ENCODE measurements at regions not wholly inside any gene's neighbourhood (a gene's known extent, or its start where the extent isn't known, plus 50 kb on each side); places are given as distances from the start of the nearest gene placed in this dataset.

- no peak overlapping the region for H3K4me2 ChIP-seq (ENCODE audit: low read length)
- no peak overlapping the region for H3K27ac ChIP-seq (ENCODE audit: low read depth, low read length)
- H3K9me3 ChIP-seq (ENCODE audit: control insufficient read depth, insufficient read depth, low read length) = peaks cover 5% of the 10 kb centered on the region; the same call in 1 of the 2 replicates
- no peak overlapping the region for H3K4me3 ChIP-seq (ENCODE audit: low read length)
- H3K79me2 ChIP-seq (ENCODE audit: control insufficient read depth, low read length) = no peaks in the 10 kb centered on the region
- no peaks in the 10 kb centered on the region for H3K27me3 ChIP-seq (ENCODE audit: control insufficient read depth, low read length)
- no peak for TF ChIP-seq CTCF (IDR thresholded peaks at IDR 0.05; ENCODE audit: low read depth, low read length, poor library complexity, severe bottlenecking)
- TF ChIP-seq EZH2phosphoT487 (IDR thresholded peaks at IDR 0.05; ENCODE audit: borderline replicate concordance, low read length) = no peak
- H4K20me1 ChIP-seq (ENCODE audit: control insufficient read depth, insufficient read depth, low read depth, low read length) = no peaks in the 10 kb centered on the region
- no peaks in the 10 kb centered on the region for H3K9me2 ChIP-seq (replicated peaks; ENCODE audit: control insufficient read depth, low read length)
- H3F3A ChIP-seq (ENCODE audit: control insufficient read depth, insufficient read depth) = no peaks in the 10 kb centered on the region
- no peaks in the 10 kb centered on the region for H3K4me1 ChIP-seq (ENCODE audit: control insufficient read depth, low read length)
- H3K36me3 ChIP-seq (ENCODE audit: control insufficient read depth, low read length) = no peaks in the 10 kb centered on the region
These were observed 668.2 kb downstream of the DTWD2 start for GRCh38 chr5:118320121-118320520.

- Histone ChIP-seq H3K4me1 (ENCODE audit: control insufficient read depth, low read length) (no peaks in the 10 kb centered on the region), H3K27ac (ENCODE audit: low read depth, low read length) (no peak overlapping the region), H3F3A (ENCODE audit: control insufficient read depth, insufficient read depth) (no peaks in the 10 kb centered on the region), H4K20me1 (ENCODE audit: control insufficient read depth, insufficient read depth, low read depth, low read length) (no peaks in the 10 kb centered on the region), H3K9me3 (ENCODE audit: control insufficient read depth, insufficient read depth, low read length) (no peaks in the 10 kb centered on the region), H3K9me2 (replicated peaks; ENCODE audit: control insufficient read depth, low read length) (no peaks in the 10 kb centered on the region), H3K4me2 (ENCODE audit: low read length) (no peak overlapping the region), H3K27me3 (ENCODE audit: control insufficient read depth, low read length) (no peaks in the 10 kb centered on the region), H3K4me3 (ENCODE audit: low read length) (no peak overlapping the region), H3K36me3 (ENCODE audit: control insufficient read depth, low read length) (no peaks in the 10 kb centered on the region), H3K79me2 (ENCODE audit: control insufficient read depth, low read length) (no peaks in the 10 kb centered on the region)
- no peak for TF ChIP-seq EZH2phosphoT487 (IDR thresholded peaks at IDR 0.05; ENCODE audit: borderline replicate concordance, low read length)
- TF ChIP-seq CTCF (IDR thresholded peaks at IDR 0.05; ENCODE audit: low read depth, low read length, poor library complexity, severe bottlenecking) = no peak
These were observed 673.4 kb downstream of the DTWD2 start for GRCh38 chr5:118314931-118315330.

GRCh38 chr5:118311103-118311819 is 677.1 kb downstream of the DTWD2 start:
- Histone ChIP-seq H3K27ac (ENCODE audit: low read depth, low read length) (no peak overlapping the region), H3K4me1 (ENCODE audit: control insufficient read depth, low read length) (no peaks in the 10 kb centered on the region), H3K27me3 (ENCODE audit: control insufficient read depth, low read length) (no peaks in the 10 kb centered on the region), H3K9me3 (ENCODE audit: control insufficient read depth, insufficient read depth, low read length) (no peaks in the 10 kb centered on the region), H3K9me2 (replicated peaks; ENCODE audit: control insufficient read depth, low read length) (no peaks in the 10 kb centered on the region), H3K4me3 (ENCODE audit: low read length) (no peak overlapping the region), H3F3A (ENCODE audit: control insufficient read depth, insufficient read depth) (no peaks in the 10 kb centered on the region), H4K20me1 (ENCODE audit: control insufficient read depth, insufficient read depth, low read depth, low read length) (no peaks in the 10 kb centered on the region), H3K4me2 (ENCODE audit: low read length) (no peak overlapping the region), H3K79me2 (ENCODE audit: control insufficient read depth, low read length) (no peaks in the 10 kb centered on the region), H3K36me3 (ENCODE audit: control insufficient read depth, low read length) (no peaks in the 10 kb centered on the region)
- TF ChIP-seq EZH2phosphoT487 (IDR thresholded peaks at IDR 0.05; ENCODE audit: borderline replicate concordance, low read length) = no peak
- no peak for TF ChIP-seq CTCF (IDR thresholded peaks at IDR 0.05; ENCODE audit: low read depth, low read length, poor library complexity, severe bottlenecking)
